ENCODE measurements at regions not wholly inside any gene's neighbourhood (a gene's known extent, or its start where the extent isn't known, plus 50 kb on each side); places are given as distances from the start of the nearest gene placed in this dataset.

GRCh38 chr5:180436275-180436674 is 57.9 kb upstream of the CNOT6 start:
- Histone ChIP-seq H3K27ac (no peak overlapping the region), H3K9me3 (peaks cover 4 to 15% of the 10 kb centered on the region in 2 donors), H3K27me3 (peaks cover 0 to 4% of the 10 kb centered on the region in 2 donors), H3K36me3 (no peaks in the 10 kb centered on the region), H3K4me3 (no peak overlapping the region), H3K4me1 (no peaks in the 10 kb centered on the region)
- intact Hi-C loops (cut with DNase I; ENCODE audit: low total_unique reads) = no loop called here
- TF ChIP-seq POLR2AphosphoS5 (IDR thresholded peaks at IDR 0.05) (no peak), CTCF (IDR thresholded peaks at IDR 0.05) (no peak), POLR2A (IDR thresholded peaks at IDR 0.05) (no peak)
- DNase-seq (ENCODE audit: low spot score in 2 of 2) = no peak

GRCh38 chr5:180436936-180437335 is 57.2 kb upstream of the CNOT6 start:
- no peaks in the 10 kb centered on the region for H3K4me1 ChIP-seq

GRCh38 chr5:180437336-180437735 is 56.8 kb upstream of the CNOT6 start:
- H3K36me3 ChIP-seq = no peaks in the 10 kb centered on the region
- H3K4me3 ChIP-seq = no peak overlapping the region
- peaks cover 4 to 16% of the 10 kb centered on the region in 2 donors for H3K9me3 ChIP-seq
- intact Hi-C loops (cut with DNase I; ENCODE audit: low total_unique reads) = no loop called here
- no peak overlapping the region for H3K27ac ChIP-seq
- no peak for DNase-seq (ENCODE audit: low spot score in 2 of 2)
- H3K4me1 ChIP-seq = no peaks in the 10 kb centered on the region
- peaks cover 0 to 4% of the 10 kb centered on the region in 2 donors for H3K27me3 ChIP-seq
- no peak for TF ChIP-seq POLR2AphosphoS5 (IDR thresholded peaks at IDR 0.05)
- TF ChIP-seq CTCF (IDR thresholded peaks at IDR 0.05) = no peak
- no peak for TF ChIP-seq POLR2A (IDR thresholded peaks at IDR 0.05)

More at GRCh38 chr5:180436936-180437335, 57.2 kb upstream of the CNOT6 start:
- H3K27ac ChIP-seq = no peak overlapping the region
- intact Hi-C loops (cut with DNase I; ENCODE audit: low total_unique reads) = no loop called here
- no peaks in the 10 kb centered on the region for H3K36me3 ChIP-seq
- H3K9me3 ChIP-seq = peaks cover 4 to 18% of the 10 kb centered on the region in 2 donors
- TF ChIP-seq POLR2AphosphoS5 (IDR thresholded peaks at IDR 0.05) (no peak), POLR2A (IDR thresholded peaks at IDR 0.05) (no peak), CTCF (IDR thresholded peaks at IDR 0.05) (no peak)
- no peak for DNase-seq (ENCODE audit: low spot score in 2 of 2)
- peaks cover 0 to 4% of the 10 kb centered on the region in 2 donors for H3K27me3 ChIP-seq
- no peak overlapping the region for H3K4me3 ChIP-seq

GRCh38 chr5:180438785-180439780 is 55.1 kb upstream of the CNOT6 start:
- DNase-seq (ENCODE audit: low spot score in 2 of 2) = no peak
- TF ChIP-seq POLR2A (IDR thresholded peaks at IDR 0.05) (no peak), POLR2AphosphoS5 (IDR thresholded peaks at IDR 0.05) (no peak), CTCF (IDR thresholded peaks at IDR 0.05) (no peak)

More at GRCh38 chr5:180438785-180439780, 55.1 kb upstream of the CNOT6 start:
- intact Hi-C loops (cut with DNase I; ENCODE audit: low total_unique reads) = loop anchor here (2.0 kb wide), 1 partner anchor 42 kb away; no protein-coding TSS in a partner anchor
- Histone ChIP-seq H3K27ac (no peak overlapping the region), H3K27me3 (peaks cover 0 to 4% of the 10 kb centered on the region in 2 donors), H3K9me3 (peaks cover 14 to 17% of the 10 kb centered on the region in 2 donors), H3K36me3 (no peaks in the 10 kb centered on the region), H3K4me3 (no peak overlapping the region), H3K4me1 (no peaks in the 10 kb centered on the region)
